ENCODE measurements at regions not wholly inside any gene's neighbourhood (a gene's known extent, or its start where the extent isn't known, plus 50 kb on each side); places are given as distances from the start of the nearest gene placed in this dataset.

GRCh38 chr16:82524976-82525375 is 101.8 kb upstream of the CDH13 start:
- Histone ChIP-seq H2AFZ (ENCODE audit: insufficient read depth, low read depth, low read length, poor library complexity, severe bottlenecking) (no peak overlapping the region), H3K79me2 (ENCODE audit: insufficient read depth, low read length) (no peaks in the 10 kb centered on the region), H3K9ac (ENCODE audit: insufficient read depth, low read length, poor library complexity, severe bottlenecking) (no peak overlapping the region), H3K27ac (ENCODE audit: low read depth in 1 of 2, low read length in 2 of 2) (no peak overlapping the region), H4K20me1 (ENCODE audit: insufficient read depth, low read length) (no peaks in the 10 kb centered on the region), H3K4me3 (replicated peaks in 1 of 3; ENCODE audit: low read depth in 2 of 3, low read length in 3 of 3) (no peak overlapping the region), H3K36me3 (replicated peaks in 1 of 2; ENCODE audit: control insufficient read depth in 1 of 2, insufficient read depth in 2 of 2, low read length in 2 of 2) (no peaks in the 10 kb centered on the region), H3K27me3 (ENCODE audit: control insufficient read depth in 2 of 2, insufficient read depth in 2 of 2, low read length in 2 of 2) (no peaks in the 10 kb centered on the region), H3K9me3 (replicated peaks in 1 of 2; ENCODE audit: control insufficient read depth in 1 of 2, insufficient read depth in 1 of 2, low read length in 2 of 2) (no peaks in the 10 kb centered on the region), H3K4me1 (ENCODE audit: control insufficient read depth in 1 of 2, insufficient read depth in 2 of 2, low read length in 2 of 2) (no peaks in the 10 kb centered on the region), H3K4me2 (replicated peaks; ENCODE audit: extremely low read depth, low read length, poor library complexity, severe bottlenecking) (no peak overlapping the region)
- no peak overlapping the region for H3K27ac Mint-ChIP-seq
- no CpG with 5 or more reads among the region's 1 CpG for WGBS (ENCODE audit: insufficient coverage)
- H3K36me3 Mint-ChIP-seq, result no peaks in the 10 kb centered on the region
- no peaks in the 10 kb centered on the region for H3K4me1 Mint-ChIP-seq
- peaks cover 0 to 9% (median 5%) of the 10 kb centered on the region in 7 donors for H3K9me3 Mint-ChIP-seq
- H3K4me3 Mint-ChIP-seq, result no peak overlapping the region
- intact Hi-C loops (cut with micrococcal nuclease), result no loop called here
- DNase-seq, result no peak
- H3K27me3 Mint-ChIP-seq (ENCODE audit: low read depth in 3 of 3), result peaks cover 0 to 2% (median 2%) of the 10 kb centered on the region in 3 donors
- TF ChIP-seq CTCF (IDR thresholded peaks at IDR 0.05), result no peak

DNA sequence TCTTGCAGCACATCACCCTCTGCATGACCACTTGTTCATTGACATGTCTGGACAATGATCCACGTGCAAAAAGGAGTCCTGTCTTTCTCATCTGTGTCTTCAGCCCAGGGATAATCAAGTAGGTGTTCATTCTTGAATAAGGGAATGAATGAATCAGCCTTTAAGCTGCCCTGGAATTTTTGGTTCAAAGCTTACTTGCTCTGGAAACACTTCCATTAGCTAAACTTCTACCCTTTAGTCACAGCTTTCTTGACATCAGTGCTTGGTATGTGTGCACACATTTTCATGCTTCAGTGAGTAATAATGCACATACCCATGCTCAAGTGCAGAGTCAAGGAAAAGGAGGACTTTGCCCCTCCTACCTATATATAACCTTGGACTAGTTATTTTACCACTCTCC is 103.0 kb upstream of the CDH13 start:
- Histone ChIP-seq H3K9ac (ENCODE audit: insufficient read depth, low read length, poor library complexity, severe bottlenecking) (no peak overlapping the region), H3K9me3 (replicated peaks in 1 of 2; ENCODE audit: control insufficient read depth in 1 of 2, insufficient read depth in 1 of 2, low read length in 2 of 2) (no peaks in the 10 kb centered on the region), H3K4me3 (replicated peaks in 1 of 3; ENCODE audit: low read depth in 2 of 3, low read length in 3 of 3) (no peak overlapping the region), H3K79me2 (ENCODE audit: insufficient read depth, low read length) (no peaks in the 10 kb centered on the region), H3K27me3 (ENCODE audit: control insufficient read depth in 2 of 2, insufficient read depth in 2 of 2, low read length in 2 of 2) (no peaks in the 10 kb centered on the region), H3K4me2 (replicated peaks; ENCODE audit: extremely low read depth, low read length, poor library complexity, severe bottlenecking) (no peak overlapping the region), H3K36me3 (replicated peaks in 1 of 2; ENCODE audit: control insufficient read depth in 1 of 2, insufficient read depth in 2 of 2, low read length in 2 of 2) (no peaks in the 10 kb centered on the region), H4K20me1 (ENCODE audit: insufficient read depth, low read length) (no peaks in the 10 kb centered on the region), H3K27ac (ENCODE audit: low read depth in 1 of 2, low read length in 2 of 2) (no peak overlapping the region), H3K4me1 (ENCODE audit: control insufficient read depth in 1 of 2, insufficient read depth in 2 of 2, low read length in 2 of 2) (no peaks in the 10 kb centered on the region), H2AFZ (ENCODE audit: insufficient read depth, low read depth, low read length, poor library complexity, severe bottlenecking) (no peak overlapping the region)
- H3K36me3 Mint-ChIP-seq, result no peaks in the 10 kb centered on the region
- H3K4me3 Mint-ChIP-seq, result no peak overlapping the region
- no peak for DNase-seq
- H3K4me1 Mint-ChIP-seq, result no peaks in the 10 kb centered on the region
- H3K9me3 Mint-ChIP-seq, result peaks cover 0 to 14% (median 5%) of the 10 kb centered on the region in 7 donors
- no peak for TF ChIP-seq CTCF (IDR thresholded peaks at IDR 0.05)
- H3K27me3 Mint-ChIP-seq (ENCODE audit: low read depth in 3 of 3), result peaks cover 0 to 2% (median 2%) of the 10 kb centered on the region in 3 donors
- no peak overlapping the region for H3K27ac Mint-ChIP-seq
- no CpG with 5 or more reads among the region's 1 CpG for WGBS (ENCODE audit: insufficient coverage)
- intact Hi-C loops (cut with micrococcal nuclease), result no loop called here

All from CD14-positive monocyte (primary cell).